Activated naive CD8-positive, alpha-beta T cell (primary cell): ENCODE measurements at regions not wholly inside any gene's neighbourhood (a gene's known extent, or its start where the extent isn't known, plus 50 kb on each side); places are given as distances from the start of the nearest gene placed in this dataset.
A peak's percentile ranks its signal among the peaks of the same experiment; 100 is the strongest.
"Not testable (repeated sequence)": the region's sequence is repeated elsewhere in the genome, so short reads cannot be mapped to it uniquely, and the experiment has no call there.

ENCODE experiments used
- H3K27ac Mint-ChIP-seq: one replicate; pipeline ENCODE4 v1.8.0; 2021; ENCODE audit warnings: mixed read lengths
- H3K27me3 Mint-ChIP-seq: one replicate; pipeline ENCODE4 v1.8.0; 2021; ENCODE audit warnings: mixed read lengths
- H3K36me3 Mint-ChIP-seq: one replicate; pipeline ENCODE4 v1.8.0; 2021; ENCODE audit warnings: mixed read lengths
- H3K4me1 Mint-ChIP-seq: one replicate; pipeline ENCODE4 v1.8.0; 2021; ENCODE audit warnings: low read depth, mixed read lengths
- H3K4me3 Mint-ChIP-seq: one replicate; pipeline ENCODE4 v1.8.0; 2021; ENCODE audit warnings: mild to moderate bottlenecking, mixed read lengths
- H3K9me3 Mint-ChIP-seq: one replicate; pipeline ENCODE4 v1.8.0; 2021; ENCODE audit warnings: low read depth, mixed read lengths

- peaks cover 12% of the 10 kb centered on the region for H3K27me3 Mint-ChIP-seq
- peaks cover 7% of the 10 kb centered on the region for H3K4me1 Mint-ChIP-seq
- no peaks in the 10 kb centered on the region for H3K9me3 Mint-ChIP-seq
- no peaks in the 10 kb centered on the region for H3K36me3 Mint-ChIP-seq
- H3K27ac Mint-ChIP-seq, result peak overlapping the region; percentile 67
- H3K4me3 Mint-ChIP-seq, result no peak overlapping the region
Measured at GRCh38 chr9:99472240-99472915, 250.3 kb downstream of the SEC61B start.

- Mint-ChIP-seq H3K27ac (no peak overlapping the region), H3K4me1 (peaks cover 7% of the 10 kb centered on the region), H3K27me3 (peaks cover 12% of the 10 kb centered on the region), H3K9me3 (no peaks in the 10 kb centered on the region), H3K4me3 (no peak overlapping the region), H3K36me3 (no peaks in the 10 kb centered on the region)
Measured at GRCh38 chr9:99472916-99473245, 250.8 kb downstream of the SEC61B start.

DNA sequence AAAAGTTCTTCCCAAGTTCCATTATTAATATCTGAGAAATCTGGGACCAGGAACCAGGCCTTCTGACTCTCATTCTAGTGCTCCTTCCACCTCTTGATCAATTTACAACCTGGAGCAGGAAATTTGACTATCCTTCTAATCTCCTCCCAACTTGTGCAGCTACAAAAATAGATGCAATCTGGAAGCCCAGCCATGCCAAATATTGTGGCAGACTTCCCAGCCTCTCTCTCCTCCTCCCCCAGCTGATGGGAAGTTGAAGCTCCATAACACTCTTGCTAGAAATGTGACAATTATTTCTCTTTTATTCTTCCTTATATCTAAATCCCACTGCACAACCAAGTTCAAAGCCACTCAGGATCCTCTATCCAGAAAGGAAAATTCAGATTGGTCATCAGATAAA is 252.1 kb downstream of the SEC61B start:
- Mint-ChIP-seq H3K4me3 (no peak overlapping the region), H3K27me3 (peaks cover 12% of the 10 kb centered on the region), H3K4me1 (peaks cover 7% of the 10 kb centered on the region), H3K27ac (no peak overlapping the region), H3K9me3 (no peaks in the 10 kb centered on the region), H3K36me3 (no peaks in the 10 kb centered on the region)

DNA sequence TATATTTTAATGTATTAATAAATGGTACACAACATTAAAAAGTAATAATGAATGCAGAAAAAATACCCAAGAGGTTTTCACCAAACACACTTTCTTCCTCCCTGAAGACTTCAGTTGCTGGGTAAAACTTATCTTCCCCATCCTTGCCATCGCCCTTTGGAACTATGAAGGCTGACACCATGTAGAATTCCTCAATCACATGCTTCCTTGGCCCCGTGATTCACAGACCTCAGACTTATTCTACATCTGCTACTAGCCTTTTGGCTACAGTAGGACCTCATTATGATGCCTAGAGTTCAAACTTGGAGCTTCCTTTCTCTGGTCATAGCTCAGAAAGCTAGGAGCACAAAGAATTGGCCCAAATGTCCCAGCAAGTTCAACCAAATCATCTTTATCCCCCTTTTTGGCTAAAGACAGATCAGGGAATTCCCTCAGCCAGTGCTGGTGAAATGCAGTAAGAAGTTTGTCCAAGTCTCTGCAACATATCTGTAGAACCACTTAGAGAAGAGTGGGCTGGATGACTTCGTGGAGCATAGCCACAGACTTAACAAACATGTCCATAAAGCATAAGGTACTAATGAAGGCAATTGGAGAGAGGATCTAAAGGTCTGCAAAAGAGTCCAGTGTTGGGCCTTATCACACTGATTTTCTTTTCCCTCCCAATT is 253.5 kb downstream of the SEC61B start:
- Mint-ChIP-seq H3K27ac (no peak overlapping the region), H3K4me3 (no peak overlapping the region), H3K9me3 (no peaks in the 10 kb centered on the region), H3K4me1 (peaks cover 7% of the 10 kb centered on the region), H3K27me3 (peaks cover 8% of the 10 kb centered on the region), H3K36me3 (no peaks in the 10 kb centered on the region)

DNA sequence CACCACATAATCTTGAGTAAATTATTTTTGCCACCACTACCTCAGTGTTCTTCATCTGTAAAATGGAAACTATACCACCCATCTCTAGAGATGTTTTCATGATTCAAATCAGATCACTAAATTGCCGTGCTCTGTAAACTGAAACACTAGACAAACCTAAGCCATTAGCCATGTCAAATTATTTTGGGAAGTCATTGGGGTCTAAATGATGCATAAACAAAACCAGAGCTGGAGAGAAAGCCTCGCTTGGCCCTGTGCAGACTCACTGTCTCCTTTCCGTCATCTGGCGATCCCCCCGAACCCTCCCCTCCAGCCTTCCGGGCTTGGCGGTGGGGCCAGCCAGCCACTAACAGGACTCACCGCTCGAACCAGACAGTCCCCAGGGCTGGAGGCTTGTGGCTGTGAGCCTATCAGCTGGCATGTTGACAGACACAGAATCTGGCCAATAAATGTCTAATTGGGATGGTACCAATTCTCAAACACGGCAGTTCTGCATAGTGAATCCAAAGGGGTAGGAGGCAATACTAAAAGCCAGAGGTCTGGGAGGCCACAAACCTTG is 256.5 kb downstream of the SEC61B start:
- H3K27me3 Mint-ChIP-seq, result peaks cover 8% of the 10 kb centered on the region
- no peaks in the 10 kb centered on the region for H3K9me3 Mint-ChIP-seq
- no peaks in the 10 kb centered on the region for H3K36me3 Mint-ChIP-seq
- no peak overlapping the region for H3K4me3 Mint-ChIP-seq
- no peak overlapping the region for H3K27ac Mint-ChIP-seq
- no peaks in the 10 kb centered on the region for H3K4me1 Mint-ChIP-seq

DNA sequence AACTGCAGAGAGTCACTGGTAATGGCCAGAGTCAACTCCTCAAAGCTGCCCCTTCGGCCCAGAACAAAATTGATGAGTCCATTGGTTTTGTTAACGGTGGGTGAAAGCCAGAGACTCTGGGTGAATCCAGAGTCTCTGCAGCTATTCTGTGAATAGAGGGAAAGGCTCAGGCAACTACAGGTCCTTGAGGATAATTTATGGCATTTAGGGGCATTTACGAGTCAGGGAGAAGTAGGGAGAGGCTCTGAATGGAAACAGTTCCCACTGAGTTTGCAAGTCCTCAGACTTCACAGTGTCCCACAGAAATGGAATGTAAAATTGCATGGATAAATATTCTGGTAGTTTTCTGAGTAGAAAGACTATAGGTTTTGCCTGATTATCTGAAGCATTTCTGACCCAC is 257.8 kb downstream of the SEC61B start:
- no peaks in the 10 kb centered on the region for H3K9me3 Mint-ChIP-seq
- peaks cover 3% of the 10 kb centered on the region for H3K27me3 Mint-ChIP-seq
- H3K4me1 Mint-ChIP-seq, result no peaks in the 10 kb centered on the region
- no peaks in the 10 kb centered on the region for H3K36me3 Mint-ChIP-seq
- H3K27ac Mint-ChIP-seq, result no peak overlapping the region
- H3K4me3 Mint-ChIP-seq, result no peak overlapping the region

DNA sequence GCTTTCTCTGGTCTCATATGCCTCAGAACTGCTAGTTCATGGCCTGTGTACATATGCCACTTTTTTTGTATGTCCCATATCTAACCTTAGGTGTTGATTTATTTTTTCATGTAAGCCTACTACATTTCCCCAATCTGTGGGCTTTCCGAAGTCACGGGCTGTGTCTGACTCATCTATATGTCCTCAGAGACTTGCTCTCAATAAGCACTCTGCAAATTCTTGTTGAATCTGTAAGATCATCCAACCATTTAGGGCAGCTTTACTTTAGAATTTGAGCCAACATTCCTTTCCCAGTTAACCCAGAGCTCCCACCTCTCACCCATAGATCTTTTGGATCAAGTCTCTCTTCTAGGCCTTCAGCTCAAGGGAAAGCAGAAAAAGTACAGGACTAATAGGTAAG is 263.4 kb downstream of the SEC61B start:
- Mint-ChIP-seq H3K4me3 (no peak overlapping the region), H3K4me1 (no peaks in the 10 kb centered on the region), H3K27me3 (peaks cover 8% of the 10 kb centered on the region), H3K9me3 (no peaks in the 10 kb centered on the region), H3K27ac (no peak overlapping the region), H3K36me3 (no peaks in the 10 kb centered on the region)

- Mint-ChIP-seq H3K27me3 (peaks cover 8% of the 10 kb centered on the region), H3K36me3 (no peaks in the 10 kb centered on the region), H3K4me3 (no peak overlapping the region), H3K4me1 (no peaks in the 10 kb centered on the region), H3K27ac (no peak overlapping the region), H3K9me3 (no peaks in the 10 kb centered on the region)
Measured at GRCh38 chr9:99486684-99487083, 264.6 kb downstream of the SEC61B start.

GRCh38 chr9:99488131-99489059 is 266.3 kb downstream of the SEC61B start:
- Mint-ChIP-seq H3K4me3 (no peak overlapping the region), H3K4me1 (no peaks in the 10 kb centered on the region), H3K36me3 (no peaks in the 10 kb centered on the region), H3K9me3 (no peaks in the 10 kb centered on the region), H3K27me3 (peaks cover 9% of the 10 kb centered on the region), H3K27ac (no peak overlapping the region)

DNA sequence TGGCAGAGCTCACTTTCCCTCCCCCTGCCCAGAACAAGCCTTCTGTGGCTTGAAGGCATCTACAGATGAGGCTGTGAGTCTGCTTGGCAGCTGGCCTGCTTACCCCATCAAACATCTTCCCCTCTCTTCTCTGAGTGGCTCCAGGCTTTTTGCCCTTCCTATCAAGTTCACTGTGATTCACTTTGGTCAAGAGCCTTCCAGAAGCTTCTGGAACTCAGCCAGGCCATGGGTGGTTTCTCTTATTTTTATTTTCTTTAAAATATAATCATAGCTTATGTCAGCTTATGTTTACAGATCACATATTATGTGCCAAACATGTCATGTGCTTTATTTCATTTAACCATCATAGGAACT is 267.0 kb downstream of the SEC61B start:
- Mint-ChIP-seq H3K4me1 (no peaks in the 10 kb centered on the region), H3K27me3 (peaks cover 9% of the 10 kb centered on the region), H3K4me3 (no peak overlapping the region), H3K27ac (no peak overlapping the region), H3K36me3 (no peaks in the 10 kb centered on the region), H3K9me3 (no peaks in the 10 kb centered on the region)

DNA sequence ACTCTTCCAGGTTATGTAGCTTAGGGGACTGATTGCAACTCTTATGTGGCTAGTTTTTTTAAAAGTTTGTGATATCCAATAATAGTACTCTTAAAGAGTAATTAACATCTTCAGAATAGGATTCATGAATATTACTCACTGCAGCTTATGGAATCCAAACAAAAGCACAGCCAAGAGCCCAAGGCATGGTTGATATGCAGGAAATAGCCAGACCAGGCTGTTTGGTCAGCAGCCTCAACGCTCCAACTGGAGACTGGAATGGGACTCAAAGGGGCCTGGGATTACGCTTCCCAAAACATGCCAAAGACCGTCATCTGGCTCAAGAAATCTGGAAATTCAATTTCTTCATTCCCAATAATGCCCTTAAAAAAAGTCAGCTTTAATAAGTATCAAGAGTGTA is 268.6 kb downstream of the SEC61B start:
- H3K27me3 Mint-ChIP-seq, result peaks cover 10% of the 10 kb centered on the region

GRCh38 chr9:99491408-99492158 is 269.5 kb downstream of the SEC61B start:
- H3K36me3 Mint-ChIP-seq, result no peaks in the 10 kb centered on the region
- H3K27ac Mint-ChIP-seq, result no peak overlapping the region
- H3K27me3 Mint-ChIP-seq, result peaks cover 8% of the 10 kb centered on the region
- H3K9me3 Mint-ChIP-seq, result no peaks in the 10 kb centered on the region
- H3K4me3 Mint-ChIP-seq, result no peak overlapping the region
- H3K4me1 Mint-ChIP-seq, result no peaks in the 10 kb centered on the region

More for the DNA sequence above, 268.6 kb downstream of the SEC61B start:
- Mint-ChIP-seq H3K4me1 (no peaks in the 10 kb centered on the region), H3K4me3 (no peak overlapping the region), H3K36me3 (no peaks in the 10 kb centered on the region), H3K9me3 (no peaks in the 10 kb centered on the region), H3K27ac (no peak overlapping the region)

DNA sequence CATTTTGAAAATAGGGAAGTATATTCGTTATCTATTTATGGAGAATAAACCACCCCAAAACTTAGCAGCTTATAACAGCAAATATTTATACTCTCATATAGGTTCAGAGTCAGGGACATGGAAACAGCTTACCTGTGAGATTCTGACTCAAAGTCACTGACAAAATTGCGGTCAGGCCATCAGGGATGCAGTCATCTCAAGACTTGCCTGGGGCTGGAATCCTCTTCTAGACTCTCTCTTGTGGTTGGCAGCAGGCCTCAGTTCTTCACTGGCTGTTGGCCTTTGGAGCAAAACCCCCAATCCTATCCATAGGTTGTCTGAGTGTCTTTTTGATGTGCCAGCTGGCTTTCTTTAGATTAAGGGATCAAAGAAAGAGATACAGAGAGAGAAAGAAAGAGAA is 275.6 kb downstream of the SEC61B start:
- Mint-ChIP-seq H3K4me3 (no peak overlapping the region), H3K27me3 (peaks cover 11% of the 10 kb centered on the region), H3K36me3 (peaks cover 4% of the 10 kb centered on the region), H3K4me1 (no peaks in the 10 kb centered on the region), H3K9me3 (no peaks in the 10 kb centered on the region), H3K27ac (no peak overlapping the region)

DNA sequence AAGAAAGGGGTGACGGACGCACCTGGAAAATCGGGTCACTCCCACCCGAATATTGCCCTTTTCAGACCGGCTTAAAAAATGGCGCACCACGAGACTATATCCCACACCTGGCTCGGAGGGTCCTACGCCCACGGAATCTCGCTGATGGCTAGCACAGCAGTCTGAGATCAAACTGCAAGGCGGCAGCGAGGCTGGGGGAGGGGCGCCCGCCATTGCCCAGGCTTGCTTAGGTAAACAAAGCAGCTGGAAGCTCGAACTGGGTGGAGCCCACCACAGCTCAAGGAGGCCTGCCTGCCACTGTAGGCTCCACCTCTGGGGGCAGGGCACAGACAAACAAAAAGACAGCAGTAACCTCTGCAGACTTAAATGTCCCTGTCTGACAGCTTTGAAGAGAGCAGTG is 276.9 kb downstream of the SEC61B start:
- H3K36me3 Mint-ChIP-seq, H3K4me1 Mint-ChIP-seq, H3K4me3 Mint-ChIP-seq, H3K27ac Mint-ChIP-seq, H3K9me3 Mint-ChIP-seq: not testable (repeated sequence)
- peaks cover 11% of the 10 kb centered on the region for H3K27me3 Mint-ChIP-seq
